ENCODE measurements at regions not wholly inside any gene's neighbourhood (a gene's known extent, or its start where the extent isn't known, plus 50 kb on each side); places are given as distances from the start of the nearest gene placed in this dataset.
A peak's percentile ranks its signal among the peaks of the same experiment; 100 is the strongest.

- Histone ChIP-seq H3K4me1 (ENCODE audit: insufficient read depth, low read length) (no peaks in the 10 kb centered on the region), H3K9ac (ENCODE audit: low read depth, low read length) (no peak overlapping the region), H3K27me3 (ENCODE audit: insufficient read depth, low read length) (peaks cover 15% of the 10 kb centered on the region), H3K36me3 (ENCODE audit: insufficient read depth, low read depth, low read length) (no peaks in the 10 kb centered on the region), H3K9me3 (ENCODE audit: insufficient read depth, low read depth, low read length) (no peaks in the 10 kb centered on the region), H3K27ac (ENCODE audit: low read length) (no peak overlapping the region), H3K4me3 (ENCODE audit: low read length) (no peak overlapping the region)
Measured at GRCh38 chr9:129392093-129392541, 214.1 kb upstream of the IER5L start.

- peaks cover 15% of the 10 kb centered on the region for H3K27me3 ChIP-seq (ENCODE audit: insufficient read depth, low read length)
- H3K9me3 ChIP-seq (ENCODE audit: insufficient read depth, low read depth, low read length), result no peaks in the 10 kb centered on the region
- H3K9ac ChIP-seq (ENCODE audit: low read depth, low read length), result no peak overlapping the region
- H3K4me1 ChIP-seq (ENCODE audit: insufficient read depth, low read length), result no peaks in the 10 kb centered on the region
- no peaks in the 10 kb centered on the region for H3K36me3 ChIP-seq (ENCODE audit: insufficient read depth, low read depth, low read length)
- H3K4me3 ChIP-seq (ENCODE audit: low read length), result no peak overlapping the region
- no peak overlapping the region for H3K27ac ChIP-seq (ENCODE audit: low read length)
Measured at GRCh38 chr9:129391221-129391661, 213.2 kb upstream of the IER5L start.

- Histone ChIP-seq H3K4me3 (ENCODE audit: low read length) (no peak overlapping the region), H3K9me3 (ENCODE audit: insufficient read depth, low read depth, low read length) (no peaks in the 10 kb centered on the region), H3K27me3 (ENCODE audit: insufficient read depth, low read length) (peaks cover 9% of the 10 kb centered on the region), H3K27ac (ENCODE audit: low read length) (no peak overlapping the region), H3K9ac (ENCODE audit: low read depth, low read length) (no peak overlapping the region), H3K36me3 (ENCODE audit: insufficient read depth, low read depth, low read length) (no peaks in the 10 kb centered on the region), H3K4me1 (ENCODE audit: insufficient read depth, low read length) (no peaks in the 10 kb centered on the region)
Measured at GRCh38 chr9:129390541-129390940, 212.5 kb upstream of the IER5L start.

- Histone ChIP-seq H3K4me3 (ENCODE audit: low read length) (no peak overlapping the region), H3K9ac (ENCODE audit: low read depth, low read length) (no peak overlapping the region), H3K36me3 (ENCODE audit: insufficient read depth, low read depth, low read length) (no peaks in the 10 kb centered on the region), H3K27ac (ENCODE audit: low read length) (no peak overlapping the region), H3K9me3 (ENCODE audit: insufficient read depth, low read depth, low read length) (no peaks in the 10 kb centered on the region), H3K4me1 (ENCODE audit: insufficient read depth, low read length) (no peaks in the 10 kb centered on the region; the same call in 1 of the 2 replicates), H3K27me3 (ENCODE audit: insufficient read depth, low read length) (peaks cover 19% of the 10 kb centered on the region; the same call in 1 of the 2 replicates)
Measured at GRCh38 chr9:129387822-129388221, 209.8 kb upstream of the IER5L start.

DNA sequence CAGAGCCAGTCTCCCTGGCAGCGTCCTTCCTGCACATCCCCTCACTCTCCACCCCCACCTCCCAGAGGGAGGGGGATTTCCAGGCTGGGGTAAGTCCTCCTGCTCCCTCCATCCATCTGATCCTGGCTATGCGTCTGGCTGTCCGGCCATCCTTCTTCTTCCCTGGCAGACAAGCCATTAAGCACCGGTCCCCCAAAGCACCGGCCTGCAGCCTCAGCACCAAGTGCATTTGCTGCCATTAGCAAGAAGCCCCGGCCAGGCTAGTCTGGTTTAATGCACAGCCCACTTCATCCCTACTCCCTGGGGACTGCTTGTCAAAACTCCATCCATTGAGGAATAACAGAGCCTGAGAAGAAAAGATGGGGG is 208.7 kb upstream of the IER5L start:
- Histone ChIP-seq H3K9ac (ENCODE audit: low read depth, low read length) (no peak overlapping the region), H3K4me3 (ENCODE audit: low read length) (no peak overlapping the region), H3K36me3 (ENCODE audit: insufficient read depth, low read depth, low read length) (no peaks in the 10 kb centered on the region), H3K4me1 (ENCODE audit: insufficient read depth, low read length) (no peaks in the 10 kb centered on the region; the same call in 1 of the 2 replicates), H3K27ac (ENCODE audit: low read length) (no peak overlapping the region), H3K27me3 (ENCODE audit: insufficient read depth, low read length) (peaks cover 25% of the 10 kb centered on the region), H3K9me3 (ENCODE audit: insufficient read depth, low read depth, low read length) (no peaks in the 10 kb centered on the region)

DNA sequence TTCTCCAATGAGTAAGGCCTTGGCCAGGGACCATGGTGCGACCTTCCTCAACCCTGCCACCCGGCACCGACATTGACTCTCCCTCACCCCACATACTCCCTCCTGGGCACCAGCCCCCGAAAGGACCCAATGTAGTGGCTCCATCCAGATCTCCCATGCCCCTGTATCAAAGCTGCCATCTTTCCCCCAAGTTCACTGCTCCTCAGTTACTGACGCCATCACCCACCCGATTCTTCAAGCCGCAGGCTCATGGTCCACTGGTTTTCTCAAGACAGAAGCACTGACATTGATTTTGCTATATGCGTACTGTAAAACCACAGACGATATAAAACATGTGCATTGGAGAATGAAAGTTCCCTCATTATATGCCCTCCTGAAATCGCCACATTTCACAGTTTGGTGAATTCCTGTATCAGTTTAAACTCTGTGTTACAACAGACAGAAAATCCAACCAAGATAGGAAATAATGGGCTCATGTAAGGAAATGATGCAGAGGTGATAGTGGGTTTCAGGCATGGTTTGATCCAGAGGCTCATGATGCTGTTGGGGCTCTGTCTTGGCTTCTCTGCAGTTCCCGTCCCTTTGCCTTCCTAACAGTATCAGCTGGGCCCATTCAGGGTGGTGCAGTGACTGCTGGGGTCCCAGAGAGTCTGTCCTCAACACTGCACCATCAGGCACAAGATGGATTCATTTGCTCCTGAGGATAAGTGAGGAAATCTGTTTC is 207.3 kb upstream of the IER5L start:
- no peak overlapping the region for H3K27ac ChIP-seq (ENCODE audit: low read length)
- no peaks in the 10 kb centered on the region for H3K9me3 ChIP-seq (ENCODE audit: insufficient read depth, low read depth, low read length)
- H3K9ac ChIP-seq (ENCODE audit: low read depth, low read length), result no peak overlapping the region
- no peak overlapping the region for H3K4me3 ChIP-seq (ENCODE audit: low read length)
- H3K4me1 ChIP-seq (ENCODE audit: insufficient read depth, low read length), result no peaks in the 10 kb centered on the region; the same call in 1 of the 2 replicates
- H3K36me3 ChIP-seq (ENCODE audit: insufficient read depth, low read depth, low read length), result no peaks in the 10 kb centered on the region
- H3K27me3 ChIP-seq (ENCODE audit: insufficient read depth, low read length), result peaks cover 25% of the 10 kb centered on the region

GRCh38 chr9:129384491-129385210 is 206.6 kb upstream of the IER5L start:
- no peak overlapping the region for H3K9ac ChIP-seq (ENCODE audit: low read depth, low read length)
- no peak overlapping the region for H3K4me3 ChIP-seq (ENCODE audit: low read length)

DNA sequence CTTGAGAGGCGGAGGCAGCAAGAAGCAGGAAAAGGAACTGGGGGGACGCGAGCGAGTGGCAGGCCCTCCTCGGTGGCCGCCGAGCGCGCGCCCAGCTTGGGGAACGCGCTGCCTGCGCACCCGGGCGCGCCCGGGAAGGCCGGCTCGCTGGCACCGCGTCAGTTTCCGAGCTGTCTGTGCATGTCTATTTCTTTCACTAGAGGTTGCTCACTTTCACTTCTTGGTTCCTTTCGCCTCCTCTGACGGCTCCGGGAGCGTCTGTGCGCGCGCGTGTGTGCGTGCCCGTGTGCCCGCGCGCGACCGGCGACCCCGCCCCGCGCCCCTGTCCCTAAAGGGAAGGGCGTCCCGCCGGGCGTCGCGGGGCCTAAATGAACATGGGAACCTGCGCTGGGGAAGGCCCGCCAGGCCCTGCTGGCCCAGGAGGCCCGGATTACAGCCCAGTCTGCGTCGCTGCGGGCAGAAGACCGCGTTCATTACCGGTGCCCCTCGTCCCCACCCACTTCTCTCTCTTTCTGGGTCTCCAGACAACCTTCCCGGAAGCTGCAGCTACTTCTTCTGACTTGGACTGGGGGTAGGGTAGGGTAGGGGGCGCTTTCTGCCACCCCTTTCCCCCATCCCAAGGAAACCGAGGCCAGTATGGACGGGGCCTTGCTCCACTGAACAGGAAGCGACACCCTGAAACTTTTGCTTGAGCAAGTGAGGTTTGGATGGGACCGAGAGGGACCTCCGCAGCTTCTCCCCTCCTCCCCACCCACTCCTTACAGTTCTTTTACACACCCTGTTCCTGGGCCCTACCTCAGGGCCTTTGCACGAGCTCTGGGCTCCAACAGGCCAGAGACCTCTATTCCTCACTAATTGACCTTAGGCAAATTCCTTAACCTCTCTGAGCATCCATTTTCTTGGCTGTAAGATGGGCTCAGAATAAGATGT is 205.8 kb upstream of the IER5L start:
- Histone ChIP-seq H3K9ac (ENCODE audit: low read depth, low read length) (0 out of 2 replicates have a peak overlapping the region, but pooled peaks have one; percentile 32), H3K27me3 (ENCODE audit: insufficient read depth, low read length) (peaks cover 25% of the 10 kb centered on the region), H3K9me3 (ENCODE audit: insufficient read depth, low read depth, low read length) (no peaks in the 10 kb centered on the region), H3K27ac (ENCODE audit: low read length) (no peak overlapping the region), H3K4me3 (ENCODE audit: low read length) (peak overlapping the region; percentile 62; the same call in 1 of the 2 replicates), H3K4me1 (ENCODE audit: insufficient read depth, low read length) (no peaks in the 10 kb centered on the region; the same call in 1 of the 2 replicates), H3K36me3 (ENCODE audit: insufficient read depth, low read depth, low read length) (no peaks in the 10 kb centered on the region)

More at GRCh38 chr9:129384491-129385210, 206.6 kb upstream of the IER5L start:
- Histone ChIP-seq H3K36me3 (ENCODE audit: insufficient read depth, low read depth, low read length) (no peaks in the 10 kb centered on the region), H3K9me3 (ENCODE audit: insufficient read depth, low read depth, low read length) (no peaks in the 10 kb centered on the region), H3K27ac (ENCODE audit: low read length) (no peak overlapping the region), H3K4me1 (ENCODE audit: insufficient read depth, low read length) (no peaks in the 10 kb centered on the region; the same call in 1 of the 2 replicates), H3K27me3 (ENCODE audit: insufficient read depth, low read length) (peaks cover 25% of the 10 kb centered on the region)

GRCh38 chr9:129383019-129383560 is 205.0 kb upstream of the IER5L start:
- Histone ChIP-seq H3K27ac (ENCODE audit: low read length) (no peak overlapping the region), H3K4me1 (ENCODE audit: insufficient read depth, low read length) (no peaks in the 10 kb centered on the region; the same call in 1 of the 2 replicates), H3K4me3 (ENCODE audit: low read length) (peak overlapping the region; percentile 62; the same call in 1 of the 2 replicates), H3K27me3 (ENCODE audit: insufficient read depth, low read length) (peaks cover 25% of the 10 kb centered on the region), H3K9ac (ENCODE audit: low read depth, low read length) (0 out of 2 replicates have a peak overlapping the region, but pooled peaks have one; percentile 32), H3K36me3 (ENCODE audit: insufficient read depth, low read depth, low read length) (no peaks in the 10 kb centered on the region), H3K9me3 (ENCODE audit: insufficient read depth, low read depth, low read length) (no peaks in the 10 kb centered on the region)

GRCh38 chr9:129382281-129383018 is 204.4 kb upstream of the IER5L start:
- no peaks in the 10 kb centered on the region for H3K9me3 ChIP-seq (ENCODE audit: insufficient read depth, low read depth, low read length)
- H3K27ac ChIP-seq (ENCODE audit: low read length), result no peak overlapping the region
- no peaks in the 10 kb centered on the region for H3K36me3 ChIP-seq (ENCODE audit: insufficient read depth, low read depth, low read length)
- H3K9ac ChIP-seq (ENCODE audit: low read depth, low read length), result 0 out of 2 replicates have a peak overlapping the region, but pooled peaks have one; percentile 7
- H3K27me3 ChIP-seq (ENCODE audit: insufficient read depth, low read length), result peaks cover 25% of the 10 kb centered on the region
- H3K4me1 ChIP-seq (ENCODE audit: insufficient read depth, low read length), result no peaks in the 10 kb centered on the region; the same call in 1 of the 2 replicates
- H3K4me3 ChIP-seq (ENCODE audit: low read length), result peak overlapping the region; percentile 62; the same call in 1 of the 2 replicates
